RCC 7860 (cell line): ENCODE measurements at regions not wholly inside any gene's neighbourhood (a gene's known extent, or its start where the extent isn't known, plus 50 kb on each side); places are given as distances from the start of the nearest gene placed in this dataset.
"Not testable (repeated sequence)": the region's sequence is repeated elsewhere in the genome, so short reads cannot be mapped to it uniquely, and the experiment has no call there.

Experiments used
- DNase-seq: peaks from one replicate; pipeline ENCODE4 v3.0.0-alpha.2; 2015; ENCODE audit warnings: low spot score
- FAIRE-seq: peaks from 2 replicates; lab custom pipeline; 2012; peaks lifted over from hg19 to GRCh38; lab: Jason Lieb, UNC

GRCh38 chr6:74891349-74891831, 314.5 kb downstream of the COL12A1 start:
- DNase-seq (no peak), FAIRE-seq (no peak)

DNA sequence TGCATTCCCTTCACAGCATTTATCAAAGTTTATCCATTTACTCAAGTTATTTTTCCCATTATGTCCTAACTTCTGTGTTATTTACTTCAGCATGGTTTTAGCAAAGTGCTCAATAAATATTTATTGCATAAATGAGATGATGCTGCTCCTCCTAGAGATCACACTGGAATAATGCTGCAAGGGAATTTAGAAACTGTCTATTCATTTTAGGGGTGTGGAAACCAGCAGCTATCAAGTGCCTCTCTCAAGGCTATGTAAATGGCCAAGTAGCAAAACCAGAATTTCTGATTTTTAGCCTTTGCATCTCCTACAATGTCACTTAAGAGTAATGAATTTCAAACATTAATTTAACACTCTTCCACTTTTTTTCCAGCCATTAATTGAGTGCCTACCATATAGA, 316.2 kb downstream of the COL12A1 start:
- no peak for FAIRE-seq
- no peak for DNase-seq

DNA sequence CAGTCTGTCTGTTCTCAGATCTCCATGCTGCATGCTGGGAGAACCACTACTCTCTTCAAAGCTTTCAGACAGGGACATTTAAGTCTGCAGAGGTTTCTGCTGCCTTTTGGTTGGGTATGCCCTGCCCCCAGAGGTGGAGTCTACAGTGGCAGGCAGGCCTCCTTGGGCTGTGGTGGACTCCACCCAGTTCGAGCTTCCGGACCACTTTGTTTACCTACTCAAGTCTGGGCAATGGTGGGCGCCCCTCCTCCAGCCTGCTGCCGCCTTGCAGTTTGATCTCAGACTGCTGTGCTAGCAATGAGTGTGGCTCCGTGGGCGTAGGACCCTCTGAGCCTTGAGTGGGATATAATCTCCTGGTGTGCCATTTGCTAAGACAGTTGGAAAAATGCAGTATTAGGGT, 317.1 kb downstream of the COL12A1 start:
- DNase-seq, FAIRE-seq: not testable (repeated sequence)

- DNase-seq (no peak), FAIRE-seq (no peak)
Measured at GRCh38 chr6:74879976-74880375, 325.9 kb downstream of the COL12A1 start.

DNA sequence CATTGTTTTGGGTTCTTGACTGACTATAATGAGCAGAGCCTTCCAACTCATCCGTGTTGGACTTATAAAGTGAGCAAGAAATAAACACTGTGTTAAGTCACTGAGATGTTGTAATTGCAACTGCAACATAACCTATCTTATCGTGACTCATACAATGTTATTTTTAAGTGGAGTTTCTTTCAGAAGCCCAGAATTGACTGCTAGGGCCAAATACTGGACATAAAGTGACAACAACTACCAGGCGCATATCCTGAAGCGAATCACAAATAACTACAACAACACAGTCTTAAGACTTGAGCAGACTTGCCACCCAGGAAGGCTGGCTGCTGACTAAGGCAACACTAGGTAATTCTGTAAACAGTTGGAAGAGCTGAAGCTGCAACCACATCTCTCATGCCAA, 326.6 kb downstream of the COL12A1 start:
- FAIRE-seq (no peak), DNase-seq (no peak)

DNA sequence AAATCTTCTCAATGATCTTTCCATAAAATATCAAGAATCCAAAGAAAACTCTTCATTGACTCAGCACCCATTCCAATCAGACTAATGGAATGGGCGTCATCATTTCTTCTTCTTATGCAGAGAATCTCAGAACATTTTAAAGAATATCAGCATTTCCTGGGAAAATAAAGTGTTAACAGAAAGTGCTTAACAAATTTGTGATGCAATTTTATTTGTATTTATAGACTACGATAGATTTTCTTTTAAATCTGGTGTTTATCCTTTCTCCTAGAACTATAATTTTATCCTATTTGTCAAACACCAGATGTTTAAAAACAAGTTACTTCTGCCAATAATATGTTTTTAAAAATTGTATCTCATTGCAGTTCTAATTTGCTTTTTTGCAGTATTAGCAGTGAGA, 330.7 kb downstream of the COL12A1 start:
- no peak for DNase-seq
- no peak for FAIRE-seq

GRCh38 chr6:74872754-74873476, 332.9 kb downstream of the COL12A1 start:
- FAIRE-seq (no peak), DNase-seq (no peak)

DNA sequence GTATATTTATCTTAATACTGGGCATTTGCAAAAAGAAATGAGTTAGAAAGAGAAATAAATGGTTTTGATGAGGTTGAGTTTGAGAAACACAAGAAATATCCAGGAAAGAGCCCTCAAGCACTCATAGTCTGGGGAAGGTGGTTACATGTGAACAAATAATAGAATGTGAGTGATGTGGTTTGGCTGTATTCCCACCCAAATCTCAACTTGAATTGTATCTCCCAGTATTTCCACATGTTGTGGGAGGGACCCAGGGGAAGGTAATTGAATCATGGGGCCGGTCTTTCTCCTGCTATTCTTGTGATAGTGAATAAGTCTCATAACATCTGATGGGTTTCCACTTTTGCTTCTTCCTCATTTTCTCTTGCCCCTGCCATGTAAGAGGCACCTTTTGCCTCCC, 334.1 kb downstream of the COL12A1 start:
- FAIRE-seq (no peak), DNase-seq (no peak)

DNA sequence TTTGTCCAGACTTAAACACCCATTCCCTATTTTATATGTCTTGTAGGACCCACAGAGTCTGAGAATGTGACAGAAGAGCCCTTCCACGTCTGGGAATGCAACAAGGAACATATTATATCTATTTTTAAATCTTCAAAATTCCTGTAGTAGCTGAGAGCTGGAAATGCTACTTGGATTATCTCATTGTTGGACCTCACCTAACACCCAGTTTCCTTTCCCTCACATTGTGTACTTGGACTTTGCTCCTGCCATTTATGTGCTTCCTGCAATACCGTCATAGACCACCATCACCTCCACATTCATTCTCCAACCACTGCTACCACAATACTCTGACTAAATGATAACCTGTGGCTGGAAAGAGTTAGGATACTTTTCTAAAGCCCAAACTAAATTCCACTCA, 335.4 kb downstream of the COL12A1 start:
- no peak for FAIRE-seq
- DNase-seq: no peak

GRCh38 chr6:74867291-74867690, 338.6 kb downstream of the COL12A1 start:
- DNase-seq: no peak
- no peak for FAIRE-seq

DNA sequence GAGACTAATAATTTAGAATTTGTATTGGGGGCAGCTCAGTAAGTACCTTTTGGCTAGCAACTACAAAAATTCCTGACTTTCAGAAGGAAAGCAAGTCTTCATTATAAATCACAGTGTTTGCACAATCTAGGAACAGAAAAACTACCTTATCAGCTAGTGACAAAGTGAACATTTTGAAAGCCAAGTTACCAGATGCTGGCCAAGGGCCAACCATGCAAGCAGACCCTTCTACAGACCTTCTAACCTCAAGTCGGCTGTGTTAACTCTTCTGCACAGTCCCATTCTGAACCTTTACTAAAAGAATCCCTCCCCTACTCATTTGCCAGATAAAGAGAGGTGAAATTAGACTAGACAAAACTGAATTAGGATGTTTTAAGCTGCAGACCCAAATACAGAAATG, 341.9 kb downstream of the COL12A1 start:
- DNase-seq: no peak
- FAIRE-seq: no peak

DNA sequence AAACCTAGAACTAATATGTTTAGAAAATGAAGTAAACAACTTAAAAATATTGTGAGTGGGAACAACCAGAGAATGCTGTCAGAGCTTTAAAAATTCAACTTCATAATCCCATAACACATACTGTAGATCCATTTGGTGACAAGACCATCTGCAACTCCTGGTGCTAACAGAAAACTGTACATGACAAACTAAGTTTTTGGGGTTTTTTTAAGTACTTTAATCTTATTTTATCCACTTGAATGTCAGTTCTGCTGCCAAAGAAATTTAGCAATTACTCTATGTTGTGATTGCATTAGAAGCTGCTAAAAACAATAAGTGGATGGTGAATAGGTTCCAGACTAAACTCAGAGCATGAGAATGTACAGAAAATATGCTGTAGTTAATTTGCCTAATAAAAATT, 345.4 kb downstream of the COL12A1 start:
- no peak for FAIRE-seq
- no peak for DNase-seq

GRCh38 chr6:74857157-74857556, 348.7 kb downstream of the COL12A1 start:
- no peak for FAIRE-seq
- no peak for DNase-seq

GRCh38 chr6:74853991-74854390, 351.9 kb downstream of the COL12A1 start:
- DNase-seq: no peak
- no peak for FAIRE-seq

DNA sequence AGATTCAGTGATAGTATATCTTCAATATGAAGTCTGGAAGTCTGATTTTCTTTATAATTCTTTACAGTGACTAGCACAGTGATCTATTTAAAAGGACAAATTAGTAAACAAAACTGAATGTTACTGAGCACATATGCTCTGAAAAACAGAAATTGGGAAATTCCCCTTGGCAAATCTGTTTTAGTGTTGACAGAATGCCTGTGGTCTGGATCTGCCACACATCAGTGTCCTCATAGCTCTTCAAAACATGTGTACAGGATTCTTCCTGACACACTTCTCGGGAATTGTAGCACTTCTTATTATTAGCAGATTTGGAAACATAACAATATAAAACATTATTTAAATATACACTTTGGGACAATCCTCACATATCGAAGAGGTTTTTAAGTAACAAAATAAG, 354.3 kb downstream of the COL12A1 start:
- FAIRE-seq: no peak
- no peak for DNase-seq

DNA sequence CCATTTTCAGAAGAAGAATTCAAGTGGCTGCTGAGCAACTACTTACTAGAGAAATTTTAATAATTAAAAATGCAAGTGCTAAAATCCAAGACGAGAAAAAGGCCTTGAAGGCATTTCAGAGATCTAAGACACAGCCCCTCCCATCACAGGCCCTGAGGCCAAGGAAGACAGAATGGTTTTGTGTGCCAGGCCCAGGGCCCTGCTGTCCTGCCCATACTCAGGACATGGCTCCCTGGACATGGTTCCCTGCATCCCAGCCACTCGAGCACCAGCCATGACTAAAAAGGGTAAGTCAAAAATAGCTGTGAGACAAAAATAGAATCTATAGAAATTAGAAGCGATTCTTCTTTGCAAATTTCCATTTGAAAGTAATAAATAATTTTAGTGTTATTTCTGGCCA, 364.9 kb downstream of the COL12A1 start:
- DNase-seq (no peak), FAIRE-seq (no peak)

- DNase-seq: no peak
- FAIRE-seq: no peak
Measured at GRCh38 chr6:74834967-74835366, 370.9 kb downstream of the COL12A1 start.

DNA sequence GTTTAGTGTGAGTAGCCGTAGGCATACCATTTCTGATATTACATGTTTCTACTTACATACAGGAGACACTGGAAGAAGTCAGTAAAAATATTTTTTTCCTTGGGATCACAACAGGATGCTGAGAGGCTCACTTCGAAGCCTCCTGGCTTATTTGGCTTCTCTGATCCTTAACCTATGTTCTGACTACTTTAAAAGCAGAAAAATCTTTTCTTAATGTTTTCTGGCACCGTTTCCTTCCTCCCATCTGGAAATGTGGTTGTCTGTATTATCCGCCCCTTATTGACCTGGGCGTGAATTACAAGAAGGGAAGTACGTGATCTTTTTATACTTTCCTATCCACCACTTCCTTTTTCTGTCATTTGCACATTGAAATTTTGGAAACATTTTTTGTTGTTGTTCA, 379.6 kb downstream of the COL12A1 start:
- DNase-seq: no peak
- FAIRE-seq: no peak

GRCh38 chr6:74814440-74814839, 391.4 kb downstream of the COL12A1 start:
- no peak for FAIRE-seq
- no peak for DNase-seq

- DNase-seq: no peak
- no peak for FAIRE-seq
Measured at GRCh38 chr6:74807674-74808073, 398.2 kb downstream of the COL12A1 start.

GRCh38 chr6:74805916-74806696, 399.7 kb downstream of the COL12A1 start:
- no peak for FAIRE-seq
- DNase-seq: no peak

DNA sequence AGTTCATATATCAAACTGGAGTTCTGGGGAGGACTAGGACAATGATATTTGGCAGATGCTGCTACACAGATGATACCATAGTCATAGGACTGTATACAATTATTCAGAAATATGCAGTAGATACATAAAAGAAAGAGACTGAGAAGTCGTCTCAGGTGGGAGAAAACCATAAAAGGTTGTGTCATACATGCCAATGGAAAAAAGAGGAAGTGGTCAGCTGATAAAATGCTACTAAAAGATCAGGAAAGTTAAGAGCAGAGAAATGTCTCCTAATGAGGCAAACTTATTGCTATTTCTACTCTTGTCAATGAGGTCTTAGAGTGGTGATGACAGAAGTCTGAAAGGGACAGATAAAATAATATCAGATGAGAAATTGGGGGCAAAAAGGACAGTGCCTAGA, 407.6 kb downstream of the COL12A1 start:
- DNase-seq (no peak), FAIRE-seq (no peak)
